ENCODE measurements at regions not wholly inside any gene's neighbourhood (a gene's known extent, or its start where the extent isn't known, plus 50 kb on each side); places are given as distances from the start of the nearest gene placed in this dataset.

DNA sequence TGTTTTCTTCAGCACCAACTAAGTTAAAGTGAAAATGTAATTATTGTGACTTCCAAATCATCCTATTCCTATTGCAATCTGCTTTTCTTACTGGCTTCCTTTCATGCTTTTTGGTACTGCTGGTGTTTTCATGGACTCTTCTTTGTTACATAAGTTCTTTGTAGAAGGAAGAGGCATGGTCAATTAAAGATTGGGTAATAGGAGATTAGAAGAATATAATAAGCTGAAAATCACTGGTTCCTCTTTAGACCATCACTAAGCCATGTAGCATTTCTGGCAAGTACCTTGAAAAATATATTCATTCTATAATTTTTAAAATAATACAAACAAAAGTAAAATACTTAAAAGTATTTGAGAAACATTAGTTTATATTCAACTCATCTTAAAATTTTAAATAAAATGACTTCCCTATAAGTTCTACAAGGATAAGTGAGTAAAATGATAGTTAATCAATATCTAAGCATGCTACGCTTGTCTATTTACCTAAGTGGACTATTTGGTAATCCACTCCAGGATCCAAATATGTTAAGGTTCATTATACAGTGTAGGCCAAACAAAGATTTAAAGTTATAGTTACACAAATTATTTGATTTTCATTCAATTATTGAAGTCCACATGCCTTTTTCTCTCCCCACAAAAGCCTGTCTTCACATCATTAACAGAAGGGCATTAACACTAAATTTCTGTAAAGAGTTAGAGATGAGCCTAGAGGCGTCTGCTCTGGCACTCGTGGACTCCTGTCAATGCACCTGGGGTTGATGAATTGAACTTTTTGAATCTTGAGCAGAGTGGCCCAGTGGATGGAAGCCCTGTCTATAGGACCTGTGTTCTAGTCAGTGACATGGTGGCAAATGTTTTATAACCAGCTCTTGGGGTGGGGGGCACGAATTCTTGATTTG lies 408.1 kb downstream of the INHBA start:
- no peak for TF ChIP-seq POLR2A (IDR thresholded peaks at IDR 0.05)
- TF ChIP-seq, protein P1, sequence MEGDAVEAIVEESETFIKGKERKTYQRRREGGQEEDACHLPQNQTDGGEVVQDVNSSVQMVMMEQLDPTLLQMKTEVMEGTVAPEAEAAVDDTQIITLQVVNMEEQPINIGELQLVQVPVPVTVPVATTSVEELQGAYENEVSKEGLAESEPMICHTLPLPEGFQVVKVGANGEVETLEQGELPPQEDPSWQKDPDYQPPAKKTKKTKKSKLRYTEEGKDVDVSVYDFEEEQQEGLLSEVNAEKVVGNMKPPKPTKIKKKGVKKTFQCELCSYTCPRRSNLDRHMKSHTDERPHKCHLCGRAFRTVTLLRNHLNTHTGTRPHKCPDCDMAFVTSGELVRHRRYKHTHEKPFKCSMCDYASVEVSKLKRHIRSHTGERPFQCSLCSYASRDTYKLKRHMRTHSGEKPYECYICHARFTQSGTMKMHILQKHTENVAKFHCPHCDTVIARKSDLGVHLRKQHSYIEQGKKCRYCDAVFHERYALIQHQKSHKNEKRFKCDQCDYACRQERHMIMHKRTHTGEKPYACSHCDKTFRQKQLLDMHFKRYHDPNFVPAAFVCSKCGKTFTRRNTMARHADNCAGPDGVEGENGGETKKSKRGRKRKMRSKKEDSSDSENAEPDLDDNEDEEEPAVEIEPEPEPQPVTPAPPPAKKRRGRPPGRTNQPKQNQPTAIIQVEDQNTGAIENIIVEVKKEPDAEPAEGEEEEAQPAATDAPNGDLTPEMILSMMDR (IDR thresholded peaks at IDR 0.05 in 8 of 11, conservative IDR thresholded peaks at IDR 0.05 in 3 of 11), result no peak
